GM21723 (cell line): ENCODE measurements at regions not wholly inside any gene's neighbourhood (a gene's known extent, or its start where the extent isn't known, plus 50 kb on each side); places are given as distances from the start of the nearest gene placed in this dataset.

Experiments used
- ATAC-seq: cut with Tn5 transposase; IDR thresholded peaks from one replicate; pipeline ENCODE4 v1.9.1; 2021; ENCODE audit warnings: mild to moderate bottlenecking, moderate library complexity; ENCODE audit not compliant: unreplicated experiment

GRCh38 chr11:96595011-96595410 is 205.2 kb downstream of the JRKL start:
- ATAC-seq, result no peak

DNA sequence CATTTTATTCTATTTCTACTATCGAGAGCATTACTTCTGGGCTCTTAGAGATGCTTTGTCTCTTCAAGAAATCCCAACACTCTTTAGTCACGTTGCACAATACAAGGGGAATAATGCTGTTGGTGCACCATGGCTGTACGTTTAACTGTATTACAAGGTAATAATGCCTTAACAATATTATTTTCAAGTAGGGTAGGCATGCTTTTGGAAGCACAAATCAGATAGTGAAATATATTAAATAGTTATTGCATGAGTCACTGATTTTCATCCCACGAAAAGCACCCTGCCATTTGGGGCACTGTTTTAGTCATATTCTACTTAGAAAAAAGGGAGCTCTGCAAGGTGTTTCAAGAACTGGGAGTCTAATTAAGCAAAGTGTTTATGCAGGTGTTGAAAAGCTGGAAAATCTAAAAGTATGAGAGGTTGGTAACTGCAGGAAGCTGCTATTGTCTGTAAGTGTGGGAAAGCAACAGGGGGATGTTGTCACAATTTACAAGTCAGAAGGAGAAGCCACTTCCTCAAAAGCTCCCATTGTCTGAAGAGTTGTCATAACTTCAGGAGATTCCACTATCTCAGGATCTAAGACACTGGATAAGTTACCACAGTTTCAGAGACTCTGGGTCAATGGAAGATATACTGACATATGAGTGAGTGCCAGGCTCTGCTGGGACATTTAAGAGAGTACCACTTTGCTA is 218.2 kb downstream of the JRKL start:
- ATAC-seq, result no peak

- no peak for ATAC-seq
Measured at GRCh38 chr11:96614101-96614500, 224.3 kb downstream of the JRKL start.

GRCh38 chr11:96614846-96615245 is 225.0 kb downstream of the JRKL start:
- ATAC-seq, result no peak

GRCh38 chr11:96620464-96621044 is 230.7 kb downstream of the JRKL start:
- ATAC-seq, result no peak

DNA sequence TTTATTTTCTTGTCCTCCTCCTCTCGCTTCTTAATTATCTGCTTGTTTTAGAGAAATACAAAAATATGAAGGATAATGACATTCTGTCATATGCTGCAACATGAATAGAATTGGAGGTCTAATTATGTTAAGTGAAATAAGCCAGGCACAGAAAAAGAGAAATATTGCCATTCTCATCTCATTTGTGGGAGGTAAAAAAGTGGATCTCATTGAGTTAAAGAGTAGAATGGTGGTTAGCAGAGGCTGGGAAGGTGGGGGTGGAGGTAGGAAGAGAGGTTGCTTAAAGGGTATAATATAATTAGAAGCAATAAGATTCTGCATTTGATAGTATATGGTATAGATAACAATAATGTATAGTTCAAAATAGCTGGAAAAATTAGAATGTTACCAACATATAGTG is 231.3 kb downstream of the JRKL start:
- ATAC-seq, result no peak

- ATAC-seq, result no peak
Measured at GRCh38 chr11:96622026-96622634, 232.3 kb downstream of the JRKL start.

- ATAC-seq, result no peak
Measured at GRCh38 chr11:96624126-96624525, 234.3 kb downstream of the JRKL start.

- ATAC-seq, result no peak
Measured at GRCh38 chr11:96627376-96627775, 237.6 kb downstream of the JRKL start.

DNA sequence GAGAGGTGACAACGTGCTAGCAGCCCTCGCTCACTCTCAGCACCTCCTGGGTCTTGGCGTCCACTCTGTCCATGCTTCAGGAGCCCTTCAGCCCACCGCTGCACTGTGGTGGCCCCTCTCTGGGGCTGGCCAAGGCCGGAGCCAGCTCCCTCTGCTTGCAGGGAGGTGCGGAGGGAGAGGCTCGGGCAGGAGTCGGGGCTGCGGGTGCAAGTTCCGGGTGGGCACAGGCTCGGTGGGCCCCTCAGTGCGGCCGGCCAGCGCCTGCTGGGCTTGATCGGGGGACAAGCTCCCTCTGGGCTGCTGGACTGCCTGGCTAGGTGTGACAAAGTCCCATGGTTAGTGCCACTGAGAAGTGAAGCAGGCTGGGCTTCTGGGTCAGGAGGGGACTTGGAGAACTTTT is 245.8 kb downstream of the JRKL start:
- no peak for ATAC-seq

DNA sequence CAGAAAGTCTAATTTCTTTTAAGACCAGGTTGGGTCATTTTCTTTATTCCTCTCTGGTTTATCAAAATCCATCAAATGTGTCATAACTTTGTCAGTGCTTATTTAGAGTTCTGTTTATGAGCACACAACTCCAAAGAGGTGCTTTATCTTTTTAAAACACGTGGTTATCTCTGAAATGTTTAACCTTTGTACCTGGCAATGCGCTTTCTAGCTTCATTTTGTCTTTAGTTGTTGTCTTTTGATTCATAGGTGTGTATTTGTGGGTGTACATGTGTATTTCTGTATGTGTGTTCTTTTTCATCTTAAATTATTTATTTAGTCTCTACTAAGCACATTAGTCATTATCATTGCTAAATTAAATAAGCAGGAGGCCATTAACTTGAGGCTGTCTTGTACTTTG is 251.4 kb downstream of the JRKL start:
- ATAC-seq, result no peak

DNA sequence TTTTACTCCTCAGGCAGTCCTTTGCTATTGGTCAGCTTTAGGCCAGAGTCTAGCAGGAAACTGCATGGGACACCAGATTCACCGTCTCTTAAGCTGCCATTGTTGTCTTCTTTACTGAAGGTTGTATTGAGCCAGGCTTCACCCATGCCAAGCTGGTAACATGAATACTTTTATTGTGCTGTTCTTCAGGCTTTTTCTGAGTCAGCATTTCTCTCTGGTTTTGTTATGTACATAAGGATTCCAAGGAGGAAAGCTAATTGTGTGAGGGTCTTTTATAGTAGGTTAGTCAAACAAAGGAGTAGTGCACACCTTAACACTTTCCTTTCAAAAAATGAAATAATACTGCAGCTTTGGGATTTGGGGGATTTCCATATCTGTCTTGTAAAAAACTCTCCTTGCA is 252.8 kb downstream of the JRKL start:
- ATAC-seq, result no peak

GRCh38 chr11:96643173-96643572 is 253.4 kb downstream of the JRKL start:
- no peak for ATAC-seq

DNA sequence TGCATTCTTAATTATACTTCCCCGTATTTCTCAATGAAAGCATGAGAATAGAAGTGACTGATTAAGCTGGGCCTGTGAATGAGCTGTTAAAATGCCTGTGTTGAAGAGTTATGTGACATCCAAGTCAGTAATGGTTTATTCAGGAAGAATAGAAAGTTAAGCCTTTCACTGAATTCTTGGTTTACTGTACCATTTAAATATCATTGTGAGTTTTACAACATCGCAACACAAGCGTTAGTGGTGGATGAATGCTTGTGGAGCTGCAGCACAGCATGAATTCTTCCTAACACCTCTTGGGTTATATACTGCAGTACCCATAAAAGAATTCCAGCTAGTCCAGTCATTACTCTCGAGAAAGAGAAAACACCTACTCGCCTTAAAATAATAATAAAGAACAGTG is 257.8 kb downstream of the JRKL start:
- no peak for ATAC-seq

DNA sequence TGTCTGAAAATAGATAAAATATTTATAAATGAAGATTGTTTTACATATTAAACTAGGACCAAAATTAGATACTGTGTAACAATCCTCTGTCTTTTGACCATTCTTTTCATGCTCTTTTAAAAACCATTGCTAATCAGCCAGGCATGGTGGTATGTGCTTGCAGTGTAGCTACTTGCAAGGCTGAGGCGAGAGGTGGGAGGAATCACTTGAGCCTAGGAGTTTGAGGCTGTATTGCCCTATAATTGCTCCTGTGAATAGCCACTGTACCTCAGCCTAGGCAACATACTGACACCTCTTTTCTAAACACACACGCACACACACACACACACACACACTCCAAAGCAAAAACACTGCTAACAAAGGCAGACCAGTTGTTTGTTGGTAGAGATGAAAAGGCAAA is 259.2 kb downstream of the JRKL start:
- ATAC-seq, result no peak

- no peak for ATAC-seq
Measured at GRCh38 chr11:96652516-96652915, 262.7 kb downstream of the JRKL start.

DNA sequence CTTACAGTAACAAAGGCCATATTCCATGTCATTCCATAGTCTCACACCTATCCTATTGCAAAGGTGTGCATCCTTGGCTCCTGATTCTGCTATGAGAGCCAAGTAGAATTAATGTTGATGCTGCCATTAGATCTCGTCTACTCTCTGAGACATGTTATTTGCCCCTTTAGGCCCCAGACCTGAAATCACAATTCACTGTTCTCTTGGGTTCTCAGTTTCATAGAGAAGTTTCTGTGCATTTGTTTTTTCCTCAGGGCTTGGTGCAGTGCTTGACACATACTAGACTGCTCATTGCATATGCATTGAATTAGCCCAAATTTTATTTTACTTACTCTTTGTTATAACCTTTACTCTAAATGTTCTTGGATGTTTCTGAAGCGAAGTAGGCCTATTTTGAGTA is 265.7 kb downstream of the JRKL start:
- no peak for ATAC-seq

DNA sequence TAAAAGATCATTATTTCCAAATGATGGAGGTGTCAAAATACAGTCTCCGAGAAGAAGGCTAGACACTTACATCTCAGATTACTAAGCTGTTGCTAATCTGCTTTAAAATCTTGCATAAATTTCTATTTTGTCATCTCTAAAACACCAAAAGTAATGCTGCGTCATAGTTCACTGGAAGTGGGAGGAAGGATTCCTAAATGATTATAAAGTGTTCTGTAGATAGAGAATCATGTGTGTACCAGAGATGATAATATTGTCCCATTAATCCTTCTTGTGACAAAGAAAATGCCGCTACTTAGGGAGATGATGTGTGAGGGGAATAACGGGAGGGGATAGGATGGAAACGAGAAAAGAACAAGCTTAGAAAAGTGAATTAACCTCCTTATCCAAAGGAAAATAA is 268.6 kb downstream of the JRKL start:
- ATAC-seq, result no peak

- ATAC-seq, result no peak
Measured at GRCh38 chr11:96664110-96664509, 274.3 kb downstream of the JRKL start.

- no peak for ATAC-seq
Measured at GRCh38 chr11:96680211-96681018, 290.6 kb downstream of the JRKL start.

DNA sequence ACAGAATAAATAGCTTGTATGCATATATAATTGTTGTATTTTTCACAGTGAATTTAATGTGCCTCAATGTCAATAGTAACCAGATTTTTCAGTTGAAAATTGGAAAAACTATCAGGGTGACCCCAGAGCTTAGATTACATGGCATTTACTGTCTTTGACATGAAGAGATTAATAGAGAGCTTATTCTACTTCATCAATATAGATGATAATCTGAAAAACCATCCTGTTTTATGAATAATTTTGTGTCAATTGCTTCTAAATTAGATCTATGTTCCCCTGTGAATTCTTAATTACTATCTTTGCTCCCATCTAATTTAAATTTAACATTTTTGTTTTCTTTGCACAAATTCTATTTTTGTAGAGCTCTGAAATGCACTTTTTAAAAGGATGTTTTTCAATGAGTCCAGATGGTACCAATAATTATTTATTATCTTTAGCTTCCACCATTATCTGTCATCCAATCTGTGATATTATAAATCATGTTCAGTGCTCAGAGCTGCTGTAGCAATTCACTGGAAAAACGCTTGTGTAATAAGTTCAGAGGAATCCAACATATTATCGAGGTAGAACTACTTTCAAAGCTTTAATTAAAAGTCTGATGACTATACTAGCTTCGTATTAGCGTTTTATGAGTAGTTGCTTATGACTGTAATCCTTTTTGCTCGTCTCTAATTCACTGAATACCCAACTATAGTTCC is 291.4 kb downstream of the JRKL start:
- ATAC-seq, result no peak
